GM21367 (cell line): ENCODE measurements at regions not wholly inside any gene's neighbourhood (a gene's known extent, or its start where the extent isn't known, plus 50 kb on each side); places are given as distances from the start of the nearest gene placed in this dataset.

Experiments
- ATAC-seq: cut with Tn5 transposase; IDR thresholded peaks from one replicate; pipeline ENCODE4 v1.9.1; 2021; ENCODE audit not compliant: unreplicated experiment

DNA sequence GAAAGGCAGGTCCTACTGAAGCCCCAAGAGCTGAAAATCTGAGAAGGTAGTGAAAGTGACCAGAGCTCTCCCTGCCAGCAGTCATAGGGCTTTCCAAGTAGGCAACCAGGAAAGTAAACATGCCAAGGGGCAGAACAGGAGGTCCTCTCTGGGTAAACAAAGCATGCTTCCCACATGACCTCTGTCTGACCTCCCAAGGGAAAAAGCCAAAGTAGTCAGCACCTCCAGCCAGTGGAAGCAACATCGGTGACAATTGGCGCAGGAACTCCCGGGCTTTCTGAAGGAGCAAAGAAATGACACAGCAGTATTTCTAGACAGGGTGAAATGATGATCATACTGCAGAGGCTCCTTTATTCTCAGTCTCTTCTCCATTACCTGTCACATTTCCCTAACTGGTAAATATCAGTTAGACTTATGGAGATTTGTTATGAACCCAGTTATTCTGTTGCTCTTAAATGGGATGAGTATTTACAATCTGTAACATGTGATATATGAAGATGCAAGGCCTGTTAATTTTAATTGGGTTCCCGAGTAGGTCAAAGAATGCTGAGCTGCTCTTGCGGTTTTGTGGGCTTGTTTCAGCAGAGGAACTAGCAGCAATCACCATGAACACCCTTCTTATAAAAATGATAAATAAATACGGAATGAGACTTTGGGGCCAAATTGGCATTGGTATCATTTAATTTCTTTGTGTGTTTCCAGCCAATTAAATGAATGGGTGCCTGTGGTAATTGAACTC is 321.0 kb downstream of the RND3 start:
- ATAC-seq, result no peak

DNA sequence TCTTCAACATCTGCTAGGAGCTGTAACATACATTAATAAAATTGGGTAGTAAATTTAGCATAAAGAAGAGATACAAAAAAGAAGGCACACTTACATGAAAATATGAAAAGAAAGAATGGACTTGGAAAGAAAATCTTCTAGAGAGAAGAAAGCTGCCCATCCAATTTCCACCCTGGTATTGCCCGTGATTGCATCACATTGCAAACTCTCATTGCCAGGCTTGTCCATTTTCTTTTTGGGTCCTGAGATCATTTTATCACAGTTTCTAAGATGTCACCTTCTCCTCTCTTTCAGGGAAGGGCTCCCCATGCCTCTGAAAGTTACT is 321.5 kb downstream of the RND3 start:
- ATAC-seq, result no peak

DNA sequence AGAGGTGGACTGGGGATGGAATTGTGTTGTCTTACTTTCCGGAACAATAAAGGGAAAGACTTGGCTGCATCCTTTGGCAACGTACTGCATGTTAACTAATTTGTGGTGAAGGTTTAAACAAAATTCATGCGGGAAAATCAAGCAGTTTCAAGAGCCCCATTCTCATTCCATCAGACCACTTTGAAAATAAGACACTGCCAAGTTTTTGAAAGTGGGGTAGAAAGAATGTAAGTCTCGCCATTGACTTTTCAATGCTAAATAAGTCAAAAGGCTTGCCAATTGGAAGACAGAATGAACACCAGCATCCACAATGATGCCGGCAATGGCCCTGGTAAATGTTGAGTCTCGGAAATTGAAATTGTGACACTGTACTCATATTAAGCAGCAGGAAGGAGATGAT is 322.0 kb downstream of the RND3 start:
- ATAC-seq, result no peak

DNA sequence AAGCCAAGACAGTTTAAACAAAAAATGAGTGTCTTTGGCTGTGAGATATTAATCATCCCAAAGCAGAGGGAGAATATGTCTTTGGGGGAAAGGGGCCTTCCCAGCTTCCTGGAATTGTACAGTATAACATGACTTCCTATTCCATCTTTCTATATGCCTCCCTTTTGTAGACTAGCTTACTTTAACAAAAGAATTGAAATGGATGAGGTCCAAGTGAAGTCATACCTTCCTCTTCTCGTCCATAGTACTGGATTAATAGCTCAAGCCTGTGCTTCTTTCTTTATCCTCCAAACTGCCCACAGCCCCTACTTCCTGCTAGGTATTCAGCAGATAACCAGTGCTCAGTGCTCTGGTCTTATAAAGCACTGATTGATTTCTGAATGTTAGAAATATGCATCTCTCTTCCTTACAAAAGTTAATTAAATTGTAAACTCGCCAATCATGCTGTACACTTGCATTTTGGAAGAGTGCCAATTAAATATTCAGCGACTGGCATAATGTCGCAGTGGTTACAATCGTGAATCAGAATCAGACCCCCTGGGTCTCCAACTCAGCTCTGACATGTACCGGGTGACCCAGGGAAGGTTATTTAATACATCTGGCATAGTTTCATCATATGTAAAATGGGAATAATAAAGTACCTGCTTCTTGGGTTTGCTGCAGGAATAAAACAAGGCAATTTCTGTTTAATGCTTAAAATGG is 325.1 kb downstream of the RND3 start:
- ATAC-seq, result no peak

DNA sequence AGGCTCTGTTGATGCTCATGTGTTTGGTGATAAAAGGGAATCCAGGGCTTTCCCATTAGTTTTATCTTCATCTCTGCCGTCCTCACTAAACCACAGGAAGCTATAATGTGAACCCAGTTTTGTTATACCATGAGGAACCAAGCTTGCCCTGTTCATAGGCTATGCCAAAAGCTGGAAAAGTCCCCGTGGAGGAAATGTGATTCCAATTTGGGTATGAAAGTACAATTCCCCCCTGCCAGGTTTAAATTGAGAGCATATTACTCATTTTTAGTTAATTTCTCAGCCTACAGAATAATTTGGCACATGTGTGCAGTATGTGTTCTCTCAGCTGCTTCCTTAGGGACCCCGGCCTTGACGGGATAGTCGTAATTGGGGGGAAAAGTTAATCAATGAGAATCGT is 327.4 kb downstream of the RND3 start:
- ATAC-seq, result no peak

DNA sequence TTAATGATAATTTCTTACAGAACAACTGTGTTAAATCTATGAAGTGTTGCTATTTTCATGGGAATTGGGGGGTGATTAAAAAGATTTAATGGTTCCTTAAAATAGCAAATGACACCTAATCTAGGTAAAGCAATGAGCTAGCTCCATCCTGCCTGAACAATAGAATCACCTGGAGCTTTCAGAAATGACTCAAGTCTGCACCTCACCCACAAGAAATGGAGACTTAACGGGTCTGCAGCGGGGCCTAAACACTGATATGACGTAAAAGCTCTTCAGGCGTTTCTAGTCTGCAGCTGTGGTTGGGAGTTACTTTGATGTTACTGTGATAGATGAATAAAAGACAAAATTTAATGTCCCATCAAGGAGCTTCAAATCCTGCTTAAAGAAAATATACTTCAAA is 328.2 kb downstream of the RND3 start:
- ATAC-seq, result no peak

DNA sequence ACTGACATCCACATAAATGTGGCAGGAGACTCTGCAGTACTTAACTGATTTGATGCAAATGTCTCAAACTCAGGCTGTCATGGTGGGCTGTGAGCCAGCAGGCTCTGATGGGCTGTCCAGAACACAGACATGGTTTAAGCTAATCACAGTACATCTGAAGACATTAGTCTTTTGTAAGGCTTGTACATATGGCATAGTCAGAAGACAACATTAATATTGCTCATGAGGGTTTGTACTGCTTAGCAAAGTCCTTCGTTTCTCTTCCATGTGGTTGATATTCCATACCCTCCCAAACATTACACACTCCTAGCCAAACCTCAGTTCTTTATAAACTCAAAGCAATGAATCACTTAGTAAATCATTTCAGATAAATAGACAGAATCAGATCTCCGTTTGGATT is 330.6 kb downstream of the RND3 start:
- ATAC-seq, result no peak

DNA sequence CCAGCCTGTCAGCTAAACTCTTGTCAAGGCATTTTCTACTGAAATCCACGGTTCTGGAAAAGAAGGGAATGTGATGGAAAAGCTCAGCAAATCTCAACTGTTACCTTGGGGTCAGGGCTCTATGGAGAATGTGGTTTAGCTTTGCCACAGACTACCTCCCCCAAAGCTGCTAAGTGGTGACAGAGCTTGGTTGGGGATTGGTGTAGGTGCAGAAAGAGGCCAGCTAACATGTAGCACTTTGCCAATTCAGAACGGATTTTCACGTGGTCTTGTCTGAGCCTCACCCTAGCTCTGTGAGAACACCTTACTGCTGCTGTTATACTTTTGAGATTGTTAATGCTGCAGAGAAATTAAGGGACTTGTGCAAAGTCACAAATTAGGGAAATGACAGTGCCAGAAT is 331.1 kb downstream of the RND3 start:
- ATAC-seq, result no peak

DNA sequence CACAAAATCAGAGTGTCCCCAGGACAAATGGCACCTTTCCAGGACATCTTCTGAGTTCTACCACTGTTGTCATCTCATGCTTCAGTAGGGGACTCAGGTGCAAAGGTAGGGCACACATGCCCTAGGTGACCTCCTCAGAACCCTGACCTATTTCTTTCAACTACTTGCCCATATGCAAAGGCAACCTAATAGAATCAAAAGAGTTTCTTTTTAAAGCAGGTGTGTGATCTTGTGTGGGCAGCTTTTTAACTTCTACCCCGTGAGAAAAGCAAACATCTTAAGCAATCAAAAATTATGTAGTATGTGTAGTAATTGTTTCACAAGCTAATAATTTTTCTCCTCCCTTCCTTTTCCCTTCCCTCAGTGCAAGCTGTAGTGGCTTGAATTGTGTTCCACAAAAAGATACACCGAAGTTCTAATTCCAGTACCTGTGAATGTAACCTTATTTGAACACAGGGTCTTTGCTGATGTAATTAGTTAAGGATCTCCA is 333.1 kb downstream of the RND3 start:
- ATAC-seq, result no peak

DNA sequence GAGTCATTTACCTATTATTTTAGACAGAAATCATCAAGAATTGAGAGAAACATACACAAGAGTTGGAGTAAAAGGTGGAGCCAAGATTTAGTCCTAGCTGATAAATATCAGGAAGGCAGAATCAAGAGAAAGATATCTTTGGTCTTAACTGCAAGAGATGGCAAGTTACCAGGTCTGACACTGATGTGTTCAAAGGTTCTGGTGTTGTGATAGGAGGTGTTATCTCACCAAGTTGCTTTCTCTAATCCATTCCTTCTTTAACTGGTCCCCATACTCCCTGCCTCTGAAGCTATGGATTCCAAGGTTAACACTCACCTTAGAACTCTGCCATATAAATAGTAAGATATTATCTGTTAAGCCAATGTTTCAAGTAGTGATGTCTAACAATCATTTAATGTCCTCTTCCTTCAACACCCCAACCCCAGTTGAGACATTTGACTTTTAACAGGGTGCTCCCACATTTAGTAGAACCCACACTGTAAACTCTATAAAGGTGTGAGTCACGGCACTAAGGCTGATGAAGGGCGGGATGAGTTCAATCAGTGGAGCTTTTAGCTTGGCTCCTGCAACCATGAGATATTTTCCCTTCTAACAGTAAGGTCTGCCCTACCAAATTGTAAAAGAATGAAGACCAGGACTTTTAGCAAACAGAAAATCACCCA is 333.7 kb downstream of the RND3 start:
- ATAC-seq, result no peak

DNA sequence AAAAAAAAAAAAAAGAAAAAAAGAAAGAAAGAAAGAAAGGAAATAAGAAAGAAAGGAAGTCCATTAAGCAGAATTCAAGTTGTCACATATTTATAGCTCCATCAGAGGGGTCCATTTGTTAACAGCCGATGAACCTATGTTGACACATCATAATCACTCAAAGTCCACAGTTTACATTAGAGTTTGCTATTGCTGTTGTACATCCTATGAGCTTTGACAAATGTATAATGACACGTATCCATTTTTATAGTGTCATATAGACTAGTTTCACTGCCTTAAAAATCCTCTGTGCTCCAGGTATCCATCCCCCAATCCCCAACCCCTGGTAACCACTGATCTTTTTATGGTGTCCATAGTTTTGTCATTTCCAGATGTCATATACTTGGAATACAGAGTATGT is 335.2 kb downstream of the RND3 start:
- no peak for ATAC-seq

DNA sequence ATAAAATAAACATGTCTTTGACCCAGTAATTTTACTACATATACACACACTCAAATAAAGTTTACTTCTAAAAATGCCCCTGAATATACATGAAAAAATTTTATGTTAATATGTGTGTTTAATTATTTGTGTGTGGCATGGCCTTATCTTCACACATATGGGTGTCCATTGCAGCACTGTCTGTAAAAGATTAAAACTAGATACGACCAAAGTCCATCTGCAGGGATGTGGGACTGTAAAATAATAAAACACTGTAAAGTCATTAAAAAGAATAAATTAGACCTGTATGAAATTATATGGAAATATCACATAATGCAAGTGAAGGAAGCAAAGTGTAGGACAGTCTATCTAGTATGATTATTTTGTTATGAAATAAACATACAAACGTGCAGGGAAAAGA is 337.3 kb downstream of the RND3 start:
- ATAC-seq, result no peak

DNA sequence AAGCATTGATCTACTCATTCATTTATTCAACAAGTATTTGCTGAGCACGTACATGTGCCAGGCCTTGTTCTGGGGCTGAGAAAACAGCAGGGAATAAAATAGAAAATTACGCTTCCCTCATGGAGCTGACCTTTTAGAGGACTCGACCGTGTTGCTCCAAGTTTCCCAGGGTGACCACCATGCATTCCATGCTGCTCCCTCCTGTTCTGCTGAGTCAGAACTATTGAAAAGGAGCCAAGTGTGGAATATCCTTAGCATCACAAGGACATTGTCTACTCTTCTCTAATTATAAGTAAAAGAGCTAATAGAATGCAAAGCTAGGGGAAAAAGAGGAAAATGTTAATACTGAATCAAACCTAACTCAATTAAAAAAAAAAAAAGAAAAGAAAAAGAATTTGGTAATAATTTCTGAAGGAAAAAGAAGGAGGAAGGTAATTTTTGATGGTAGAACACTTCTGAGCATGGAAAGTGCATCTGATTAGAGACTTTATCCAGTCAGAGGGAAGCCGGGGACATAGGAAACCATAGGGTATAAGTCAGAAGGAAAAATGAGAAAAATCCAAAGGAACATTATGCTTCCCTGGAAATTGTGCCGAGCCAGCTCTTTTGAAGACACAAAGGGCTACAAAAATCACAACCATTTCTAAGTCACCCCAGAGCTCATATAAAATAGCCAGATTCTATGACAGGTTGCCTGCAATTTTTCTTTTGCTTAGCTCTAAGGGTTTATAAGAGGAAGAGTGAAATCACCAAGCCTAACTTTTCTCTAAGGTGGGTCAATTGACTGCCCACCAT is 339.4 kb downstream of the RND3 start:
- no peak for ATAC-seq

DNA sequence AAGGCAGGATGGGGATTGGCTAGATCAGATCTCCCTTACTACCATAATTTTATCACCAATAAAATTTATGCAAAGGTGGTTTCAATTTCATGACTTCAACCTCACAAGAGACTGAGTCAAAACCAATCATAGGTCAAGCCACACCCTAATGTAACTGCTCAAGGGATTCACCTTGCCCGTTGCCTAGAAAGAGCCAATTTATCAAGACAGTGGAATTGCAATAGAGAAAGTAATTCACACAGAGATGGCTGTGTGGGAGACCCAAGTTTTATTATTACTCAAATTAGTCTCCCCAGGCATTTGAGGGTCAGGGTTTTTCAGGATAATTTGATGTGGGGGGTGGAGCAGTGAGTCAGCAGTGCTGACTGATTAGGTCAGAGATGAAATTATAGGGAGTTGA is 340.6 kb downstream of the RND3 start:
- ATAC-seq, result no peak

DNA sequence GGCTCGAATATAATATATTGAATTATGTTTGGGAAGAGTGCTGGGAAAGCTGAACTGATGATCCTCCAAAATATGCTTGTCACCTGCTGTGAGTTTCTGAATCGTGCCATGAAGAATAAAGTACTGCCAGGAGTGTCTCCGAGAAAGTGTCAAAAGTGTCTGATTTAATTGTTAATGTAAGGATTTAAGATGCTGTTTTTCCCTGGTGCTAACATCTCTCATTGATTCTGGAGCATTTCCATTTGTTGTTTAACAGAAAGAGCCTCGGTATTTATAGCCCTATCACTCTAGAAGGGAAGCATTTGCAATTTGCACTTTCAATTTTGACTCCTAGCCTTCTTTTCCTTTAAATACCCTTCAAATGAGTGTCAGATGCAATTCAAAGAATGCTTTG is 342.2 kb downstream of the RND3 start:
- no peak for ATAC-seq

DNA sequence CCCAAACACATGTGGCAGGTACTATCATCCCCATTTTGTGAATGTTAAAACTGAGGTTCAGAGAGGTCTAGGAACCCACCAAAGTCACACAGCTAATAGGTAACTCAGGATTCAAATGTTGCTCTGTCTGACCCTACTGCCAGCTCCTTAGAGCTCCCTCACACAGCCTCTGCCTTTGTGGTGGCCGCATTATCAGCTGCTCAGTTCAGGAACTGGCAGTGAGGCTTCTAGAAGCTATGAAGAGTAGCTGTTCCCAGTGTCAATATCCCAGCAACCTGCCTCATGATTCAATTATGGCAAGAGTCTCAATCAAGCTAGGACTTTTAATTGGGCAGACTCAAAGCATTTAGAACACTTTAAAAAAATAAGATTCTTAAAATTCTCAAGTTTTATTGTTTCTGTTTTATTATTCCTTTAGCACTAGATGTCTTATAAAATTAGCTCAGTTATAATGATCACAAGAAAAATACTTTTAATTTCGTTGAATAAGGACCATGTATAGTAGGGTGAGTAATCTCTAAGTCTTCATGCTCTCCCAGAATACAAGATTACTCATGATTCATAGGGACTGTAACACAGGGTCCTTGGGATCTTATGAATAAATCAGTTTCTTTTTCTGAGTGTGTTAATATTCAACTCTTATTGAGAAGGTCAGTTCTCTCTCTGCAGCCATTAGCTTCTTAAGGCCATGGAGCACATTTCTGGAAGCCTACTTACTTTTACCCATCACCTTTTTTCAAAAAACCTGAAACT is 342.7 kb downstream of the RND3 start:
- no peak for ATAC-seq

DNA sequence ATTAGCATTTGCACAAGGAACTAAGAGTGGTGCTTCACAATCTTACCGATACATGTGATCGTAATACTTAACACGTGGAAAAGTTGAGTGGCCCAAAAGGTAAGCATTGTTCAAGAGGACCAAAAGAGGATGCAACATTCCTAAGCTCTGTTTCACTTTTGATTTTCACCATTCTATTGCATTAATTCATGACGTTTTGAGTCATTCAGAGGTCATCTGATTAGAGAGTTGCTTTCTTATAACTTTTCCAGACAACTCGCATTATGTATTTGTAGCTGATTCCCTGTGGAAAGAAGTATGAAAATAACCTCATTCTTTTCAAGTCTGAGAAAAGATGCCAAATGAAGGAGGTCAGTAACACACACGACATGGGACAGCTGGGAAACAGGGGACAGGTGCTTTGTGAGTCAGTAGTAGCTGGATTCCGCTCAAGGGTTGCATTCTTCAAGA is 344.4 kb downstream of the RND3 start:
- no peak for ATAC-seq

DNA sequence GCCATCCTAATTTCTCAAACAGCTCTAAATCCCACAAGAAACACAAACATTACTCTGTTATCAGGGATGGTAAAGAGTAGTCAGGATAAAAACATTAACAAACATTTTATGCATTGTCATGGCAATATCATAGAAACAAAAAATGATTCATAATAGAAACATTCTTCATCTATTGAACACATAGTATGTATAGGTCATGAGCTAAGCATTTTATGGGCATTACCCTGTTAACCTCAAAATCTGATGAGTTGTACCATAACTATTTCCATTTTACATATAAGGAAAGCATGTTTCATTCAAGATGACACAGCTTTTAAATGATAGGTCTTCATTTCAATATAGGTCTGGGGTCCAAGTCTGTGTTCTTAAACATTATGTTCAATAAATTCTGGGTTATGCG is 344.9 kb downstream of the RND3 start:
- ATAC-seq, result no peak

DNA sequence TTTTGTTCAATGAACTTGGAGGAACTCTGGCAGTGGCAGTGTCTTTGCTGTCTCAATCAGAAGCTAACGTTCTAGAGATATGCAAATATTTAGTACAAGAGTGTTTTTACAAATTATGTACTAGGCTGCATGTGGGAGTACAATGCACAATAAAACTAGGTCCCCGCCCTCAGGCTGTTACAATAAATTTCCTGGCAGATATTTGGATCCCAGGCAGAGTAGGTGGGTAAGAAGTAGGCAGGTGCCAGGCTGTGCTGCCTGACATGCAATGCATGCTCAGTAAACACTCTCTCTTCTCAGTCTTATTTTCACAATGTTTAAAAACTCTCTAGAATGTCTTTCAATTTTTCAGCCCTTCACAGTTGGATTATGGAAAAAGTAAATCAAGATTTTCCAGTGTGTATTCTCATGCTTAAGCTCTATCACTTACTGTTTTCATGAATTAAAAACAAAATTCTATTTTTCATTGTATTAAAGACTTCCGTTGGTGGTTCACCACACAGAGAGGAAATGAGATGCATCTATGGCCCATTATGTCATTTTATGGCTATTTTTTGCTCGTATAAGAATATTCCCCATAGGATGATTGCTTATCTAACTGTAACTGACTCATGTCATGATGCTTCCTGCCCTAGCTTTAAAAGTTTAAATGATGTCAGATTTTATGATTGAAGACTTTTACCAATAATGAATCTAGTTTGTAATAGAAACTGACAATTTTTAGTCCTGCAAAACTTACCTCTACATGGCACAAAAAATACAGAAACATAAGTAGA is 346.1 kb downstream of the RND3 start:
- no peak for ATAC-seq

DNA sequence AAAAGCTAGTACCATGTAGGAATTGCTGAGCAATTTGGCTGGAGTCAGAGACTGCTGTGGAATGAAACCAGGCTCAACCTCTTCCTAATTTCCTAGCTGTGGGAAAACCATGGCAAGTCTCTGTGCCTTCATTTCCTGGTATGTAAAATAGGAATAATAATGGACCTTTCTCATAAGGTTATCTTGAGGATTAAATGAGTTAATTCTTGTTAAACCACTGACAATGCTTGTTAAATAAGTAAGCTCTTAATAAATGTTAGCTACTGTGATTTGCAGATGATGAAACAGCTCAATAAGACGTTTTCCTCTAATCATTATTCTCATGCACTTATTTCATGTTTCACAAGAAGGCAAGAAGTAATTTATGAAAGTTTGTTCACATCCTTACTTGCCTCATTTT is 346.7 kb downstream of the RND3 start:
- ATAC-seq, result no peak
